Ureter (tissue), 1 donor: ENCODE measurements at regions not wholly inside any gene's neighbourhood (a gene's known extent, or its start where the extent isn't known, plus 50 kb on each side); places are given as distances from the start of the nearest gene placed in this dataset.

Experiments
- DNase-seq: peaks from one replicate; pipeline ENCODE4 v3.0.0-alpha.2; 2020; ENCODE audit warnings: low spot score
- donor health status: DM: yes; HTN: yes; CAD: no.

- DNase-seq: no peak
These were observed 156.9 kb upstream of the PCBD1 start for GRCh38 chr10:71045204-71045809.

DNA sequence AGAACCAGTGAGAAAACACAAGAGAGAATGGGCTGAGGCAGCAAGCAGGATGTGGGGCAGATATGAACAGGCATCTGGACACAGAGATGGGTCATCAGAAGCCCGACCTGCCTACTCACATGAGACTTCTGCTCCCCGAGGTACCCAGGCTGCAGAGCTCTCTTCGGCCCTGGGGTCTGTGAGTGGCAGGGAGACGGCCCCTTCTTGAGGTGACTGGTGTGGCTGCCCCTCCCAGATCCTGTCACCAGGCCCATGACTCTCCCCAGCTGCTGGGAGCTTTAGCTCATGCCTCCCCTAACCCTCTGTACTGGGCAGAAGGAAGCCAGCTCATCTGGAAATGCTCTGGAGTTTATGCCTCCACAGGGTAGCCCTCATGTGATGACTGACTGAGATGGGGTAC lies 157.6 kb upstream of the PCBD1 start:
- DNase-seq: no peak

DNA sequence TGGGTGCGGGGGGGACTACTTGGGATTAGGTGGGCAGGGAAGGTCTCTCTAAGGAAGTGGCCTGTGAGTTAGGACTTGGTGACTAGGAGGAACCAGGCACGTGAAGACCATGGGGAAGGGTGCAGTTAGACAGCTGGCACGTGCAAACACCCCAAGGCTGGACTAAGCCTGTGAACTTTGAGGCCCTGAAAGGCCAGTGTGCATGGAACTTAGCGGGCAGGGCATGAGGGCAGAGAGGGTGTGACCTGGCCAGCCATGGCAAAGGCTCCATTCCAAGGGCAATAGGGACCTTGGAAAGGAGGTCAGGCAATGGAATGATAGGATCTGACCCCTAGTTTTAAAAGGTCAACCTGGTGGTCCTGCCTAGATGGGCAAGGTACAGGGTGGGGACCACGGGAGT lies 158.4 kb upstream of the PCBD1 start:
- no peak for DNase-seq

- DNase-seq: no peak
These were observed 160.7 kb upstream of the PCBD1 start for GRCh38 chr10:71048971-71049615.

GRCh38 chr10:71049994-71050393 lies 161.6 kb upstream of the PCBD1 start:
- no peak for DNase-seq

DNA sequence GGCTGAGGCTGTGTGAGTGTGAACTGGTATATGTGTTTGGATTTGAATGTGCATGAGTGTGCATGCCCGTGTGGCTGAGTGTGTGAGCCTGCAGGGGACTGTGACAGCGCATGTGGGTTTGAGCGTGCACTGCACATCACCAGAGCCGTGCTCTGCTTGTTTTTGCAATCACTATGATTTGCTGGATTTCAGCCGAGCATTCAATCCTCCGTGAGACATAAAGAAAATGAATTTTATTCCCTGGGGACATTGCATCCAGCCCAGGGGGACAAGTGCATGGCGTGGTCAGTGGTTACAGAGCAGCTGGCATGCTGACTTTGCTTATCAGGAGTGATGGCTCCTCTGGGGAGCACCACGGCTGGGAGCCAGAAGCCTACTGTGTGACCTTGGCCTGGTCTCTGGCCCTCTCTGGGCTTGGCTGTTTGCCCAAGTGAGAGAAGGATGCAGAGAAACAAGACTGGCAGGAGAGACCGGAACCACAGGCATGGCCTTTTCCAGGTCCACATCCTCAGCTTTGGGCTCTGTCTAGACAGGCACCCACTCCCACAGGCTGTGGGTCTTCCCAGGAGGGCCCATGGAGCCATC lies 160.2 kb upstream of the UNC5B start:
- DNase-seq: no peak

GRCh38 chr10:71052708-71053107 lies 159.7 kb upstream of the UNC5B start:
- DNase-seq: no peak

DNA sequence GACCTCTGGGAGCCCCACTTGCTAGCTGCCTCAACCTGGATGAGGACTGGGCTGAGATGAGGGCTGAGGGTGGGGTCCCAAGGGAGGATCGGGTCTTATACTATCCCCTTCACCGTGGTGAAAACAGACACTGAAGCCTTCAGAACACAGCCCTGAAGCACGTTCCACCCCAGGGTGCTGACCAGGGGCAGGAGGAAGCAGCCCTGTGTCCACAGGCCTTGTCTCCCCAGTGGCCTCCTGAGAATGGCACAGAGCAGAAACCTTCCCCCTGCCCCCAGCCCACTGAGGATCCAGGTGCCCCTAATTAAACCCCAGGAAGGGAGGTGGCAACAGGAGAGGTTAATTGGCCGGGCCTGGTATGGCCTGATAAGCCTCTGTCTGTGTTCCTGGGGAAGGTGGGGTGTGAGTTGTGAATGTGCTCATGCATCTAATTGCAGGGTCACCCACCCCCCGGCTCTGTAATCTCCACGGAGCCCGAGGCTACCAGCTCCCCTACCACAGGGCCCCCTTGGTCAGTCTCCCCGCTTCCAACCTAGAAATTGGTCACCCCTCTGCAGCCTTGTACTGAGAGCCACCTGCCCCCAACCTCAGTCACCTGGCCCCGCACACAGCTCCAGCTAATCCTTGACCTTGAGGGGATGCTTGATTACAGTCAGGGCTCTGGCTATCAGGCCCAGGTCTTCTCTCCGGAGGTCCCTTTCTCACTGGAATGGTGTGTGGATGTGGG lies 159.0 kb upstream of the UNC5B start:
- DNase-seq: no peak

- no peak for DNase-seq
These were observed 154.1 kb upstream of the UNC5B start for GRCh38 chr10:71058308-71058707.

- no peak for DNase-seq
These were observed 153.1 kb upstream of the UNC5B start for GRCh38 chr10:71059054-71059818.

- DNase-seq: no peak
These were observed 152.4 kb upstream of the UNC5B start for GRCh38 chr10:71059943-71060342.

DNA sequence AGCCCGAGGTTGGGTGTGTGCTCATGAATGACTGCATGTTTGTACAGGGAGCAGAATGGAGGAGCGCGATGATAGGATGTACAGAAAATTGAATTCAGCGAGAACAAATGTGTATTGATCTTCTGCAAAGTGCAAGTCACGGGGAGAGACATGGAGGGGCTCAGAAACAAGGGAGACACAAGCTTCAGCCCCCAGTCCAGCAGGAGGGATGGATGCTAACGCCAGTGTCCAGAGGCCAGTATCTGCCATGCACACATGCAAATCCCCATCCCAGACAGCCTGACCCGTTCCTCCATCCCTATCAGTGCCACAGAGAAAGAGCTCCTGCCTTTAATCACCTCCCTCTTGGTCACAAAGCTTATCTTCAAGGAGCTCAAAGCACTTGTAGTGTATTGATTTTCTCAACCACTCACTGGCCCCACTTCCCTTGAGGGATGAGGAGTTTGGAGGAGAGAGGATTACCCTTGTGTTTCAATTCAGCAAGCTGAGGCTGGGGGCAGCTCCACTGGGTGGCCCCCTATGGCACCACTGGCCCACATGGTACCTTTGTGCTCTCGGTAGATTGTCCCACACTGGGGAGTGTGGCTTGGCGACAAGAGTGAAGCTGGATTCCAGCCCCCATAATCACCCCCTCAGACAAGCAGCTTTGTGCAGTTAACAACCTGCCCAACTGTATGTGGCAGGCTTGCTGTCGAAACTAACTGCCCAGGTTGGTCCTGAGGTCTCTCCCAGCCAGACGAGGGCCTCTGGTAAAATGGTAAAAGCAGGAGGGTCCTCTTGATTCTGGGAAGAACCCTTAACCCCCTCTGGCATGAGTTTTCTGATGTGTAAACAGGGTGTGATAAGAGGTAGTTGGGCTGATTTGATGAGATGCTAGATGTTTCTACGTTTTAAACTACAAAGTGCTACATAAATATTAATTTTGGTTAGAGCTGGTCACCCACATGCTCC lies 151.6 kb upstream of the UNC5B start:
- DNase-seq: no peak

GRCh38 chr10:71061472-71061871 lies 150.9 kb upstream of the UNC5B start:
- no peak for DNase-seq

DNA sequence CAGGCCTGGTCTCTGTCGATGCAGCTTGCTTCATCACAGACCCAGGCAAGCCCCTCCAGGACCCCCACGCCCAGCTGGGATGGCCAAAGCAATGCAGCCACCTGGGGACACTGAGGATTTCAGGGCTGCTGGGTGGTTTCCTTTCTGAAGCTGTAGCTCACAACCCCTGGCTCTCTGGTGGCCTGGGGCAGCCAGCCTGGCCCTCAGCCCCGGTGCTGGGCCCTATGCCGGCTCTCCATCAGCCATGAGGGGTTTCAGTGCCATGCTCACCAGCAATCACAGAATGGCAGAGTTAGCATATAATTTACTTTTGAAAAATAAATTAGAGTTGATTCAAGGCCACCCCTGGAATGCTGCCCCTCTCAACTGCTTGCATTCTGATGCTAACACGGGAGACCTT lies 150.2 kb upstream of the UNC5B start:
- no peak for DNase-seq

DNA sequence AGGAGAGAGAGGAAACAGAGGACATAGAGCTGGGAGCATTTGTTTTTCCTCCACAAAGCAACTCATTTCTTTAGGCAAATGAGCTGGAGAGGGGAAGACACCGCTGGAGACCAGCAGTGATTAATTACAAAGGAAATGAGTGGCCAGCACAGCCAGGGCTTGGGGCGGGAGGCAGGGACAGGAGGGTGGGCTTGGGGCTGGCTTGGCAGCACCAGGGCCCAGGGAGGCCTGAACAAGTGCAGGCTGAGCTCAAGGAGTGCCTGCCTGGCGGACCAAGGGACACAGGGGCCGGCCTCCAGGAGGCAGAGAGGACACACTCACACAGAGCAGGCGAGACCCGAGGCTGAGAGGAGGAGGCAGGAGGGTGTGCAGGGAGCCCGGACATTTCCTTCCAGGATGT lies 149.0 kb upstream of the UNC5B start:
- DNase-seq: no peak

GRCh38 chr10:71064413-71065118 lies 147.8 kb upstream of the UNC5B start:
- no peak for DNase-seq

DNA sequence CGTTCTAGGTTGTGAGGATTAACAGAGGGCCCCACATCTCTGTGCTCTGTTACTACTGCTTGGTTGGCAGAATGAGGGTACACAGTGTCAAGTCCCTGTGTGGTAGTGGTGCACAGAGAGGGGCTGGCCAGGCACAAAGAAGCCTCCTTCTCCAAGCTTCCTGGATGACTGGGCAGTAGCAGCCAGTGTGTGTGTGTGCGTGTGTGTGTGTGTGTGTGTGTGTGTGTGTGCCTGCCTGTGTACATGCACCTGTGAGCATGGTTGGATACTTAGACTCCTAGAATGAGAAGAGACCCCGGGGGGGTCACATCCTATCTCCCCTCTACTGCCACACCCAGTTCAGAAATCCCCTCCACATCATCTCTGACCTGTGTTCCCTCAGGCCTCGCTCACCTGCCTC lies 146.7 kb upstream of the UNC5B start:
- DNase-seq: no peak

DNA sequence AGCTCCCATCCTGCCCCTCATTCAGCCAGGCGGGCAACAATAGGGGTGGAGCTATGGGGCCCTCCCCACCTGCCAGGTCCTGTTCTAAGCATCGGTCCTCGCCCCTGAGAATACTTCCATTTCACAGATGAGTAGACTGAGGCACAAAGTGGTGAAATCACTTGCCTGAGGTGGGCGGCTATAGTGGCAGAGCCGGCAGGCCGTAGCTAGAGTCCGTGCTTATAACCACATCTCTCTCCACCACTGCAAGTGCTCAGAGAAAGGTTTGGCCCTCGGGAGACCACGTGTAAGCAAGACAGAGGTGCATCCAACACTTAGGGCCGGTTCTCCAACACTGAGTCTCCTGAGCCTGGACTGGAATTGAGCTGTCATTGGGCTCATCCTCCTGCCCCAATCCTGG lies 145.8 kb upstream of the UNC5B start:
- no peak for DNase-seq

GRCh38 chr10:71067098-71067740 lies 145.2 kb upstream of the UNC5B start:
- no peak for DNase-seq

DNA sequence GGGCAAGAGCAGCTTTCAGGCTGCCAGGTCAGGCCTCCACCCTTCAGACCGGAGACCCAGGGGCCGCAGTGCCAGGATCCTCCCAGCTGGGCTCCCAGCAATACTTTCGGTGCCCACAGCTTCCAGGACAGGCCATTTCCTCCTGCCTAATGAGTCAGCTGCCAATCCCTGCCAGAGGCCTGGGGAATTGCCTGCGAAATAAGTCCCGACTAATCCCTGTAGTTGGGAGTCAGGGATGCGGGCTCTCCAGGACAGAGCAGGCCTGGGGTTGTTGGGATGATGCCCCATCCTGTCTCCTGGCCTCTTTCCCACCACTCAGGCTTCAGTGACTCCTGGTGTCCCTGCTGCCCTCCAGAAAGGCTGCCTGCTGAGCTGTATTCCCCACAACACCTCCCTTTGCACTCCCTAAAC lies 143.5 kb upstream of the UNC5B start:
- no peak for DNase-seq
